ENCODE measurements at regions not wholly inside any gene's neighbourhood (a gene's known extent, or its start where the extent isn't known, plus 50 kb on each side); places are given as distances from the start of the nearest gene placed in this dataset.
A peak's percentile ranks its signal among the peaks of the same experiment; 100 is the strongest.
"Not testable (repeated sequence)": the region's sequence is repeated elsewhere in the genome, so short reads cannot be mapped to it uniquely, and the experiment has no call there.

DNA sequence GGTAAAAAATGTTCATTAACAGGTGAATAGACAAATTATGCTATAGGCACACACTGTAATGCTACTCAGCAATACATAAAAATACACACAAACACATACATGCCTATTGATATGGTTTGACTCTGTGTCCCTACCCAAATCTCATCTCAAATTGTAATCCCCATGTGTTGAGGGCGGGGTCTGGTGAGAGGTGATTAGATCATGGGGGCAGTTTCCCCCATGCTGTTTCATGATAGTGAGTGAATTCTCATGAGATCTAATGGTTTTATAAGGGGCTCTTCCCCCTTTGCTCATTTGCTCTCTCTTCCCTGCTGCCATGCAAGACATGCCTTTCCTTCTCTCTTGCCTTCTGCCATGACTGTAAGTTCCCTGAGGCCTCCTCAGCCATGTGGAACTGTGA lies 403.1 kb upstream of the RORB start:
- H4K20me1 ChIP-seq (replicated peaks; ENCODE audit: insufficient read depth); H2AFZ ChIP-seq; ATAC-seq; H3K27me3 ChIP-seq (ENCODE audit: insufficient read depth); H3F3A ChIP-seq (replicated peaks; ENCODE audit: low read depth); H3K27ac ChIP-seq (ENCODE audit: low read depth); H3K9me2 ChIP-seq (ENCODE audit: insufficient read depth); DNase-seq (ENCODE audit: low spot score); H3K4me3 ChIP-seq: not testable (repeated sequence)
- Histone ChIP-seq H3K79me2 (replicated peaks; ENCODE audit: insufficient read depth) (peaks cover 24% of the 10 kb centered on the region), H3K4me1 (ENCODE audit: insufficient read depth) (peaks cover 17% of the 10 kb centered on the region), H3K36me3 (ENCODE audit: insufficient read depth) (peaks cover 16% of the 10 kb centered on the region; the same call in 1 of the 2 replicates), H3K4me2 (0 out of 2 replicates have a peak overlapping the region, but pooled peaks have one; percentile 71)
- peak; percentile 51 for TF ChIP-seq POLR2AphosphoS5 (IDR thresholded peaks at IDR 0.05; ENCODE audit: low read depth)
- peak overlapping the region; percentile 20 for H3K4me3 Mint-ChIP-seq
- H3K36me3 Mint-ChIP-seq (ENCODE audit: low read depth) = peaks cover 96% of the 10 kb centered on the region
- H3K27ac Mint-ChIP-seq = 0 out of 2 replicates have a peak overlapping the region, but pooled peaks have one; percentile 55
- H3K27me3 Mint-ChIP-seq (ENCODE audit: insufficient read depth, low read depth, poor library complexity) = peaks cover 62% of the 10 kb centered on the region
- peaks cover 47% of the 10 kb centered on the region for H3K4me1 Mint-ChIP-seq
- H3K9me3 Mint-ChIP-seq = peaks cover 57% of the 10 kb centered on the region

DNA sequence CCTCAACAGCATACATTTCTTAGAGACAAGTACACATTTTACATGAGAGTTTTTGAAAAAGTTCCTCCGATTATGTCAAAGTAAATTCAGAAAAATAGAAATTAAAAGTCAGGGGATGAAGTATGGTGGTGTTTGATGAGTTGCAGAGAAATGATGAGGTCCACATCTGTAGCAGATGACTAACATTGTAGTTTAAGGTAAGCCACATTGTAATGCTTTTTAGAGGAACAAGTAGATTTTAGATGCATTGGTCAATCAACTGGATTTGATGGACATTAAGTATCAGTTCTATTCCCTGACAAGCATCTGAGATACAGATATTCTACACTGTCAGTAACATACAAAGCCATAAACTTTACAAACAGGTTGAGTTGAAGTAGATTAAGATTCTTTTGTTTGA lies 402.4 kb upstream of the RORB start:
- H3K79me2 ChIP-seq (replicated peaks; ENCODE audit: insufficient read depth) = peaks cover 20% of the 10 kb centered on the region
- H3K4me3 ChIP-seq = no peak overlapping the region
- Mint-ChIP-seq H3K4me3 (no peak overlapping the region), H3K4me1 (peaks cover 40% of the 10 kb centered on the region), H3K36me3 (ENCODE audit: low read depth) (peaks cover 96% of the 10 kb centered on the region), H3K27me3 (ENCODE audit: insufficient read depth, low read depth, poor library complexity) (peaks cover 58% of the 10 kb centered on the region), H3K27ac (0 out of 2 replicates have a peak overlapping the region, but pooled peaks have one; percentile 1), H3K9me3 (peaks cover 59% of the 10 kb centered on the region)
- H3F3A ChIP-seq (replicated peaks; ENCODE audit: low read depth) = peaks cover 8% of the 10 kb centered on the region; the same call in 1 of the 2 replicates
- no peak overlapping the region for H3K27ac ChIP-seq (ENCODE audit: low read depth)
- no peak overlapping the region for H3K4me2 ChIP-seq
- no peaks in the 10 kb centered on the region for H3K9me2 ChIP-seq (ENCODE audit: insufficient read depth)
- peaks cover 17% of the 10 kb centered on the region for H3K4me1 ChIP-seq (ENCODE audit: insufficient read depth)
- ATAC-seq (no peak), DNase-seq (ENCODE audit: low spot score) (no peak)
- H4K20me1 ChIP-seq (replicated peaks; ENCODE audit: insufficient read depth) = peaks cover 4% of the 10 kb centered on the region; the same call in 1 of the 2 replicates
- TF ChIP-seq, protein P1, sequence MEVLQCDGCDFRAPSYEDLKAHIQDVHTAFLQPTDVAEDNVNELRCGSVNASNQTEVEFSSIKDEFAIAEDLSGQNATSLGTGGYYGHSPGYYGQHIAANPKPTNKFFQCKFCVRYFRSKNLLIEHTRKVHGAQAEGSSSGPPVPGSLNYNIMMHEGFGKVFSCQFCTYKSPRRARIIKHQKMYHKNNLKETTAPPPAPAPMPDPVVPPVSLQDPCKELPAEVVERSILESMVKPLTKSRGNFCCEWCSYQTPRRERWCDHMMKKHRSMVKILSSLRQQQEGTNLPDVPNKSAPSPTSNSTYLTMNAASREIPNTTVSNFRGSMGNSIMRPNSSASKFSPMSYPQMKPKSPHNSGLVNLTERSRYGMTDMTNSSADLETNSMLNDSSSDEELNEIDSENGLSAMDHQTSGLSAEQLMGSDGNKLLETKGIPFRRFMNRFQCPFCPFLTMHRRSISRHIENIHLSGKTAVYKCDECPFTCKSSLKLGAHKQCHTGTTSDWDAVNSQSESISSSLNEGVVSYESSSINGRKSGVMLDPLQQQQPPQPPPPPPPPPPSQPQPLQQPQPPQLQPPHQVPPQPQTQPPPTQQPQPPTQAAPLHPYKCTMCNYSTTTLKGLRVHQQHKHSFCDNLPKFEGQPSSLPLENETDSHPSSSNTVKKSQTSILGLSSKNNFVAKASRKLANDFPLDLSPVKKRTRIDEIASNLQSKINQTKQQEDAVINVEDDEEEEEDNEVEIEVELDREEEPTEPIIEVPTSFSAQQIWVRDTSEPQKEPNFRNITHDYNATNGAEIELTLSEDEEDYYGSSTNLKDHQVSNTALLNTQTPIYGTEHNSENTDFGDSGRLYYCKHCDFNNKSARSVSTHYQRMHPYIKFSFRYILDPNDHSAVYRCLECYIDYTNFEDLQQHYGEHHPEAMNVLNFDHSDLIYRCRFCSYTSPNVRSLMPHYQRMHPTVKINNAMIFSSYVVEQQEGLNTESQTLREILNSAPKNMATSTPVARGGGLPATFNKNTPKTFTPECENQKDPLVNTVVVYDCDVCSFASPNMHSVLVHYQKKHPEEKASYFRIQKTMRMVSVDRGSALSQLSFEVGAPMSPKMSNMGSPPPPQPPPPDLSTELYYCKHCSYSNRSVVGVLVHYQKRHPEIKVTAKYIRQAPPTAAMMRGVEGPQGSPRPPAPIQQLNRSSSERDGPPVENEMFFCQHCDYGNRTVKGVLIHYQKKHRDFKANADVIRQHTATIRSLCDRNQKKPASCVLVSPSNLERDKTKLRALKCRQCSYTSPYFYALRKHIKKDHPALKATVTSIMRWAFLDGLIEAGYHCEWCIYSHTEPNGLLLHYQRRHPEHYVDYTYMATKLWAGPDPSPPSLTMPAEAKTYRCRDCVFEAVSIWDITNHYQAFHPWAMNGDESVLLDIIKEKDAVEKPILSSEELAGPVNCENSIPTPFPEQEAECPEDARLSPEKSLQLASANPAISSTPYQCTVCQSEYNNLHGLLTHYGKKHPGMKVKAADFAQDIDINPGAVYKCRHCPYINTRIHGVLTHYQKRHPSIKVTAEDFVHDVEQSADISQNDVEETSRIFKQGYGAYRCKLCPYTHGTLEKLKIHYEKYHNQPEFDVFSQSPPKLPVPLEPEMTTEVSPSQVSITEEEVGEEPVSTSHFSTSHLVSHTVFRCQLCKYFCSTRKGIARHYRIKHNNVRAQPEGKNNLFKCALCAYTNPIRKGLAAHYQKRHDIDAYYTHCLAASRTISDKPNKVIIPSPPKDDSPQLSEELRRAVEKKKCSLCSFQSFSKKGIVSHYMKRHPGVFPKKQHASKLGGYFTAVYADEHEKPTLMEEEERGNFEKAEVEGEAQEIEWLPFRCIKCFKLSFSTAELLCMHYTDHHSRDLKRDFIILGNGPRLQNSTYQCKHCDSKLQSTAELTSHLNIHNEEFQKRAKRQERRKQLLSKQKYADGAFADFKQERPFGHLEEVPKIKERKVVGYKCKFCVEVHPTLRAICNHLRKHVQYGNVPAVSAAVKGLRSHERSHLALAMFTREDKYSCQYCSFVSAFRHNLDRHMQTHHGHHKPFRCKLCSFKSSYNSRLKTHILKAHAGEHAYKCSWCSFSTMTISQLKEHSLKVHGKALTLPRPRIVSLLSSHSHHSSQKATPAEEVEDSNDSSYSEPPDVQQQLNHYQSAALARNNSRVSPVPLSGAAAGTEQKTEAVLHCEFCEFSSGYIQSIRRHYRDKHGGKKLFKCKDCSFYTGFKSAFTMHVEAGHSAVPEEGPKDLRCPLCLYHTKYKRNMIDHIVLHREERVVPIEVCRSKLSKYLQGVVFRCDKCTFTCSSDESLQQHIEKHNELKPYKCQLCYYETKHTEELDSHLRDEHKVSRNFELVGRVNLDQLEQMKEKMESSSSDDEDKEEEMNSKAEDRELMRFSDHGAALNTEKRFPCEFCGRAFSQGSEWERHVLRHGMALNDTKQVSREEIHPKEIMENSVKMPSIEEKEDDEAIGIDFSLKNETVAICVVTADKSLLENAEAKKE (CRISPR knock-in tag; IDR thresholded peaks at IDR 0.05) = no peak
- TF ChIP-seq POLR2AphosphoS5 (IDR thresholded peaks at IDR 0.05; ENCODE audit: low read depth) = peak; percentile 63
- H3K27me3 ChIP-seq (ENCODE audit: insufficient read depth) = no peaks in the 10 kb centered on the region
- H2AFZ ChIP-seq = no peak overlapping the region
- peaks cover 16% of the 10 kb centered on the region; the same call in 1 of the 2 replicates for H3K36me3 ChIP-seq (ENCODE audit: insufficient read depth)
